Caki2 (cell line): ENCODE measurements at regions not wholly inside any gene's neighbourhood (a gene's known extent, or its start where the extent isn't known, plus 50 kb on each side); places are given as distances from the start of the nearest gene placed in this dataset.
"Not testable (repeated sequence)": the region's sequence is repeated elsewhere in the genome, so short reads cannot be mapped to it uniquely, and the experiment has no call there.

ENCODE experiments used
- DNase-seq: peaks from one replicate; pipeline ENCODE4 v3.0.0-alpha.2; 2015; ENCODE audit warnings: low read depth
- in situ Hi-C: cut with HindIII; loops from 2 replicates; pipeline ENCODE4 v1.10.0; 2016; ENCODE audit warnings: low sequenced_read_pairs, low pct_unique_long_range_greater_than_20kb, mixed read lengths

DNA sequence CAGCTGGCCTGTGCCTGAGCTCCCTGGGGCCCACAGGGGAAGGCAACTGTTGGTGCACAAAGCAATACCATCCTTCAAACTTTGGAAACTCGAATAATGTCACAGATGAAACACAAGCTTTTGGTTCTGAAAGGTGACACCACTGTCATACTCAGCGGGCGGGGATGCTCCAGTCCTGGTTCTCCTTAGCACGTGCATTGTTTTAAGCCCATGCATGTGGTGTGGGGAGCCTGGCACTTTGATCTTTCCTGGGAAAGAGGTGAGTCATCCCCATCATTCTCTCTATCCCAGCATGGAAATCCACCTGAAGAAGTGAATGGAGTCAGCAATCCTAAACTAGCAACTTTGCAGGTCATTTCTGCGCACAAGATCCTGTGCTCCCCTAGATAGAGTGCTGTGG, 119.6 kb downstream of the GLRX3 start:
- in situ Hi-C loops = no loop called here
- DNase-seq = no peak

DNA sequence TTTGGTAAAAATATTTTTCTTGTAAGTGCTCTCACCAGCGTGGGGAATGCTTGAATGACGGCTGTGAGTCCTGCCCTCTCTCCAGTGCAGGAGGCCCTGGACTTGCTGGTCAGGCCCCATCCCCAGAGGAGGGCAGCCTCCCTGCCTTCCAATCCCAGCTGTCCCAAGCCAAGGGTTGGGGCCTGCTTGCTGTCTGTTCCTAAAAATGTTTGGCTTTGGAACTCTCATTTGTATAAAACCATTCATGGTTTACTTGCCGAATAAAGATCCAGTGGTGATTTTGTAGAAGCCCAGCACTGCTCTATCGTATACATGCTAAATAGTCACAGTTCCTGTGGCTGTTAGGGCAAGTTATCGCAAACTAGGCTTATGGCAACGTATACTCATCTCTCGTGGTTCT, 121.7 kb downstream of the GLRX3 start:
- DNase-seq = no peak
- in situ Hi-C loops = no loop called here

DNA sequence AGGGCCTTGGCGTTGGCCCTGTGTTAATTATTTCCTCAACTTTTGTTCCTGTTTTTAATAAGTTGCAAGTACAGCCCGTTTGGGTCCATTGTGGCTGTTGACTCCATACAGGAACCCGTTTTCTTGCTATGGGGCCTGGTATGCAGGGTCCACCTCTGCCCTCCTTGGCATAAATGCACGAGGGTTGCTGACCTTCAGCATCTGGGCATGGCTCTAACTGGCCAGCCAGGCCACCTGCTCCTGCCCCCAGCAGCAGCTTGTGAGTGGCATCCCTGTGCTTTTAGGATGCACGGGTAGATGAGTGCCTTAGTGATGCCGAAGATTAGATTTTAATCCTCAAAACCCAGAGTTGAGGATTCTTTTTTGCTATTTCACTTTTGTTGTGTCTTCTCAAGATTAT, 123.2 kb downstream of the GLRX3 start:
- in situ Hi-C loops = no loop called here
- no peak for DNase-seq

DNA sequence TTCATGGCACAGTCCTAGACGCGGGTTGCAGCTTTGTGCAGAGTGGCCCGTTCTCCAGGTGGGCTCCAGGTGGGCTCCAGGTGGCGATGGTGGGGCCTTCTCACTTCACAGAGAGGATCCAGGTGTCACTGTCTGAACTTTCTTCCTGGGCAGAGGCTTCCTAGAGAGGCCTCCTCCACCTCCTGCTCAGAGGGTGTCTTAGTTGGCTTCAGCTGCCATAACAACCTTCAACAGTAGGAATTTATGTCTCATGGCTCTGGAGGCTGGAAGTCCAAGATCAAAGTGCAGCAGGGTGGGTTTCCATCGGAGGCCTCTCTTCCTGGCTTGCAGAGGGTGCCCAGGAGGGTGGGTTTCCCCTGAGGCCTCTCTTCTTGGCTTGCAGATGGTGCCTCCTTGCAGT, 125.1 kb downstream of the GLRX3 start:
- in situ Hi-C loops = no loop called here
- DNase-seq = no peak

DNA sequence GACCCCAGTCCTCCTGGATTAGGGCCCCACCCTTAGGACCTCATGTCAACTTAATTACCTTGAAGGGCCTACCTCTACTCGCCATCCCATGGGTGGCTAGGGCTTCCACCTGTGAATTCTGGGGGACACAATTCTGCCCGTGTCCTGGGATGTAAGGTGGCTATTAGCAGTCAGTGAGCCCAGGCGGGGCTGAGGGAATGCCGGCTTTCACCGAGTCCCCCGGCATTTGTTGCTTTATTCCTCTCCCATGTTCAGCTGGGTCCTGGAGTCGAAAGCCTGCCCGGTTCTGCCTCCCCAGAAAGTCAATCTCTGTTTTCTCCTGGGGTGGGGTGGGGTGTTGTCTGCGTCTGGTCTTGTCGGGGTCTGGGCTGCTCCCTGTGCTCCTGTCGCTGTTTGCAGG, 125.6 kb downstream of the GLRX3 start:
- in situ Hi-C loops = no loop called here
- no peak for DNase-seq

DNA sequence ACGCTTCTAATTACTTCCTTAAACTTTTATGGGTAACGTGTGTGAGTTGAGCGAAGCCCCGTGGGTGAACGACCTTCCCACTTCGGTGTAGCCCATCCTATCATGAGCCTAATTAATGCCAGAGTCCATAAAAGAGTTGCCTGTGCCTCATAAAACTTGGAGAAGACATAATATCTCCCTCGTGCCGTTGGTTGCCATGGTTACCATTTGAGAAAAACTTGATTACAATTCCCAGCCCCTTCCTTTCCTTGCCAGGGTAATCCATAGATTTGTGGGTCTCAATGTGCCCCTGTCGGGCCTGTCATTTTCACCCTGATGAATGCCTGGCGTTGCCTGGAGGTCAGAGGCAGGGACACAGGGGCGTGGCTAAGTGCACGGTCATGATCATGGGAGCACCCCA, 127.1 kb downstream of the GLRX3 start:
- in situ Hi-C loops = no loop called here
- DNase-seq = no peak

DNA sequence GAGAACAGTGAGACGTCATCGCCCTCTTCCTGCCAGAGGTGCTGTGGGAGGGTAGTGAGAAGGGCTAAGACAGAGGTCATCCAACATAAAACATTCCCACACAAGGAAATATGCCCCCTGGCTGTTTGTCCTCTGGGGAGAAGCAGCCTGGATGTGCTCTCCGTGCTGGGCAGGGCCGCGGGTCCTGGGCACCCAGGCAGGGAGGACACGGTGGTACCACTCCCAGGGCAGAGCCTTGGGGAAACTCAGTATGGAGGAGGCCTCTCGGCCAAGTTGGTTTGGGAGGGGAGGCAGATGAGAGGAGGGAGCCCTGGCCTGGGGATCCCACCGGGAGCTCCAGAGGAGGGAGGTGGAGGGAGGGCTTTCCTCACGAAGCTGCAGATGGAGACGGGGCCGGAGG, 129.4 kb downstream of the GLRX3 start:
- in situ Hi-C loops = no loop called here

DNA sequence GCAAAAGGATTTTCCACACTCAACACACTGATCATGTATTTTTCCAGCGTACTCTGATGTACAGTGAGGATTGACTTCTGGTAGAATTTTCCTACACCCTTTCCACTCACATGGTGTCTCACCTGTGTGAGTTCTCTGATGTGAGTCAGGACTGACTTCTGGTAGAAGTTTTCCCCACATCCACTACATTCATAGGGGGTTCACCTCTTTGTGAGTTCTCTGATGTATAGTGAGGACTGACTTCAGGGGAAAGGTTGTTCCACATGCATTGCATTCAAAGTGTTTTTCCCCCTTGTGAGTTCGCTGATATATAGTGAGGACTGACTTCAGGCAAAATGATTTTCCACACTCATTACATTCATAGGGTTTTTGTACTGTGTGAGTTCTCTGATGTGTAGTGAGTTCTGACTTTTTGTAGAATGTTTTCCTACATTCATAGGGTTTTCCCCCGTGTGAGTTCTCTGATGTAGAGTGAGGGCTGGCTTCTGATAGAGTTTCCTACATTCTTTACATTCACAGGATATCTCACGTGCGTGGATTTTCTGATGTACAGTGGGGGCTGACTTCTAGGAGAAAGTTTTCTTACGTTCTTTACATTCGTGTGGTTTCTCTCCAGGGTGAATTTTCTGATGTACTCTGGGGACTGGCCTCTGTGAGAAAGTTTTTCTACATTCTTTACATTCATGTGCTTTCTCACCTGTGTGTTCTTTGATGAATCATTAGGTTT, 146.5 kb downstream of the GLRX3 start:
- in situ Hi-C loops = no loop called here

More for the DNA sequence above, 129.4 kb downstream of the GLRX3 start:
- DNase-seq = no peak

DNA sequence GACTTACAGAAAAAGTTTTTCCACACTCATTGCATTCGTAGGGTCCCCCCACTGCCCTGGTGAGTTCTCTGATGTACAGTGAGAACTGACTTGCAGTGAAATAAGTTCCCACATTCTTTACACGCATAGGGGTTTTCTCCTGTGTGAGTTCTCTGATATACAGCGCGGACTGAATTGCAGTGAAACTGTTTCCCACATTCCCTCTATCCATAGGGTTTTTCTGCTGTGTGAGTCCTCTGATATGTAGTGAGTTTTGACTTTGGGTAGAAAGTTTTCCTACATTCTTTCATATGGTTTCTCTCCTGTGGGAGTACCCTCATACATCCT, 147.0 kb downstream of the GLRX3 start:
- no peak for DNase-seq
- in situ Hi-C loops = no loop called here

More for the DNA sequence above, 146.5 kb downstream of the GLRX3 start:
- no peak for DNase-seq

DNA sequence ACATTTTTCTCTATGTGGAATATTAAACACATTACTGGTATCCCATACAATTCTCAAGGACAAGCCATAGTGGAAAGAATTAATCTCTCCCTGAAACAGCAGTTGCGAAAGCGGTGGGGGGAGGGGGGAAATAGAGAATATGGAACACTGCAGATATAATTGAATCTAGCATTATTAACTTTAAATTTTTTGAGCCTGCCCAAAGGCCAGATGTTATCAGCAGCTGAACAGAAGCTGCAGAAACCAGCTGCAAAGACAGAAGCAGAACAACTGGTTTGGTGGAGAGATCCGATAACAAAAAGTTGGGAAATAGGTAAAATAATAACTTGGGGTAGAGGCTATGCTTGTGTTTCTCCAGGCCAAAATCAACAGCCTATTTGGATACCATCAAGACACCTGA, 159.6 kb downstream of the GLRX3 start:
- in situ Hi-C loops = not testable (repeated sequence)

DNA sequence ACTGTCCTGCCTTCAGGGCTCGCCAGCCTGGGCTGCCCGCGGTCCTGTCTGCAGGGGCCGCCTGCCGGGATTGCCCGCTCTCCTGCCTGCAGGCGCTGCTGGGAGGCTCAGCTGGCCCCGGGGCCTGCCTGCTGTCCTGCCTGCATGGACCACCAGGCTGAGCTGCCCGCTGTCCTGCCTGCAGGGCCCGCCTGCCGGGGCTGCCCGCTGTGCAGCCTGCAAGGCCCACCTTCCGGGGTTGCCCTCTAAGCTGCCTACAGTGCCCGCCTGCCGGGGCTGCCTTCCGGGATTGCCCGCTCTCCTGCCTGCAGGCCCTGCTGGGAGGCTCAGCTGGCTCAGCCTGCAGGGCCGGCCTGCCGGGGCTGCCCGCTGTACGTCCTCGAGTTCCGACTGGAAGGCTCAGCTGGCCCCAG, 164.4 kb downstream of the GLRX3 start:
- in situ Hi-C loops = no loop called here
- no peak for DNase-seq

More for the DNA sequence above, 159.6 kb downstream of the GLRX3 start:
- DNase-seq = not testable (repeated sequence)

DNA sequence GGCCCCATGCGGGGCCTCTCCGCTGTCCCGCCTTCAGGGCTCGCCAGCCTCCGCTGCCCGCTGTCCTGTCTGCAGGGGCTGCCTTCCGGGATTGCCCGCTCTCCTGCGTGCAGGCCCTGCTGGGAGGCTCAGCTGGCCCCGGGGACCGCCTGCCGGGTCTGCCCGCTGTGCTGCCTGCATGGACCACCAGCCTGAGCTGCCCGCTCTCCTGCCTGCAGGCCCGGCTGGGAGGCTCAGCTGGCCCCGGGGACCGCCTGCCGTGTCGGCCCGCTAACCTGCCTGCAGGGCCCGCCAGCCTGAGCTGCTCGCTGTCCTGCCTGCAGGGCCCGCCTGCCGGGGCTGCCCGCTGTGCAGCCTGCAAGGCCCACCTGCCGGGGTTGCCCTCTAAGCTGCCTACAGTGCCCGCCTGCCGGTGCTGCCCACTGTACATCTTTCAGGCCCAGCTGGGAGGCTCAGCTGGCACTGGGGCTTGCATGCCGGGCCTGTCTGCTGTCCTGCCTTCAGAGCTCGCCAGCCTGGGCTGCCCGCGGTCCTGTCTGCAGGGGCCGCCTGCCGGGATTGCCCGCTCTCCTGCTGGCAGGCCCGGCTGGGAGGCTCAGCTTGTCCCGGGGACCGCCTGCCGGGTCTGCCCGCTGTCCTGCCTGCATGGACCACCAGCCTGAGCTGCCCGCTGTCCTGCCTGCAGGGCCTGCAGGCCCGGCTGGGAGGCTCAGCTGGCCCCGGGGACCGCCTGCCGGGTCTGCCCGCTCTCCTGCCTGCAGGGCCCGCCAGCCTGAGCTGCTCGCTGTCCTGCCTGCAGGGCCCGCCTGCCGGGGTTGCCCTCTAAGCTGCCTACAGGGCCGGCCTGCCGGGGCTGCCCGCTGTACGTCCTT, 165.1 kb downstream of the GLRX3 start:
- in situ Hi-C loops = no loop called here

DNA sequence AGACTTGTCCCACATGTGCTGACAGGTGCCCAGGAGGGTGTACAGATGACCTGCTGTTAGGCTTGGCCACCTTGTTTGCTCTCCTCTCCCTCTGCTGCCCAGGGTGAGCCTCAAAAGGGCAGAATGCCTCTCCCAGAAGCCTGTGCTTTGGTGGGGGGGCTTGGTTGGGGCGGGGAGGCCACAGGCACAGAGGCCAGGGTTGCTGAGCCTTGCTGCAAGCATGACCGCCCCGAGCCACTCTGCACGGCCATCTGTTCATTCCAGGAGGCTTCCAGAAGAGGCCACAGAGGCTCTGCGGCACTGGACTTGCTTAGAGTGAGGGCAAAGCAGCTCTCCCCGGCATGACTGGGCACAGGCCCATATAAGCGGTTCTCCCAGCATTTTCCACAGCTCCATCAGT, 190.8 kb downstream of the GLRX3 start:
- in situ Hi-C loops = no loop called here
- no peak for DNase-seq

More for the DNA sequence above, 165.1 kb downstream of the GLRX3 start:
- no peak for DNase-seq

DNA sequence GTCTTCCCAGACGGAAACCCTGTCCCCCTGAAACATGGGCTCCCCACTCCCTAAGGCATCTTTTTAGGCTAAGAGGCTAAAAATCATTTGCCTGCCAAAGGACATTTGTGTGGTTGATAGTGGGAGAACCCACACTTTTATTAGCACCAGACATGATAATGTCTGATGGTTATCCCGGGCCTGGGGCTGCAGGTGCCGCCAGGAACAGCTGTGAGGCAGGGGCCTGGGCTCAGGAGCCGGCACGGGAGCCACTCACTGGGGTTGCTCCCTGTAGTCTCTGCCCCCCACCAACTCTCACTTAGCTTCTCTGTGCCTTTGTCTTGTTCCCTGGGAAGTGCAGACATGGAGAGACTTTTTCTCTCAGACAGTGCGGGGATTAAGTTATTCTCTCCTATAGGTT, 193.6 kb downstream of the GLRX3 start:
- in situ Hi-C loops = no loop called here
- DNase-seq = no peak

DNA sequence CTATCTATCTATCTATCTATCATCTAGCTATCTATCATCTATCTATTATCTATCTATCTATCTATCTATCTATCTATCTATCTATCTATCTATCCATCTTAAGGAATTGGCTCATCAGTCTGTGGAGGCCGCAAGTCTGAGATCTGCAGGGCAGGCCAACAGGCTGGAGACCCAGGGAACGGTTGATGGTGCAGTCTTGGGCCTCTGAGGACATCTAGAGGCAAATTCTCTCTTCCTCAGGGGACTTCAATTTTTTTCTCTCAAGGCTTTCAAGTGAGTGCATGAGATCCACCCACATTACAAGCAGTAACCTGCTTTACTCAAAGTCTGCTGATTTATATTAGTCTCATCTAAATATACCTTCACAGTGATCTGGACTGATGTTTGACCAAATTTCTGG, 197.0 kb downstream of the GLRX3 start:
- no peak for DNase-seq
- in situ Hi-C loops = no loop called here

DNA sequence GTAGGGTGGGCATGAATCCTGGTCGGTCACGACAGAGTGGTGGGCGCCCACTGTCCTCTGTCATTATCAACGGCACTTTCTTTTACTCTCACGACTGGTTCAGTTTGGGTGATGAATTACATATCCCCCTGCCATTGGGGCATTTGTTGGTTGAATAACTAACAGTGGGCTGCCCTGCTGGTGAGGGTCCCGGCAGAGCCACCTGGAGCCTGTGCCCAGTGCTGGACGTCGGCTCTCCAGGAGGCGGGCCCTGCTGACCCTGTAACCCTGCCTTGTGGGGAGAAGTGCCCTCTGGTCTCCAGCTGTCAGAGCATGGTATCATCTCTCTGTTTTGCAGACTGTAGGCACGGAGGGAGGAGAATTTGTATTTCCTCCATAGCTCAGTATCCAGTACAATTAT, 199.1 kb downstream of the GLRX3 start:
- DNase-seq = no peak
- in situ Hi-C loops = no loop called here

DNA sequence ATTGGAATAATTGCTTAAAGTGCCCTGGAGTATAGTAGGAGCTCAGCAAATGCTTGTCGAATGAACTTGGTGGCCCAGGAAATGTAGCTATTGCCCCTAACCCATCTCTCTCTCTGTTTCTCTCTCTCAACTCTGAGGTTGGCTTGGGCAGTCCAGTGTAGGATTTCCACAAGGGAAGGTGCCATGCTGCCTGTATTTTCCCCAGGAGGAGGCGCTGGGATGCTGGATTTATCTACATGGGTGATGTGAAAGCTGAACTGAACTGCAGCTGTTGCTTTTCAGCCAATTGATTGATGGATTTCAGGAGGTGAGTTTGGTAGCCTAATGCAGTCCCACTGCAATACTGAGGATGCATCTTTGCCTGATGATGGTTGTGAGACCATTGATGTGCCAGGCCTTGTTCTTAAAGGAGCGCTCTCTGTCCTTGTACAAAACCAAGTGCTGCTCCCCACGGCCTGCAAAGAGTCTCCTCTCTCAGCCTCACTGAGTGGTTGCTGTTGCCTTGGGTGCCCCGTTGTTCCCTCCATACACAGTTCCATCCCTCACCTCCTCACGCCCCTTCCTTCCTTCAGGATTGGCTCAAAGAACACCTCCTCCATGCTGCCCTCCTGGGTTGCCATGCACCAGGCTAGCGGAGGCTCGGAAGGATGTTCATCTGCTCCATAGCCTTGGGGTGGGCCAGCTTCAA, 200.6 kb downstream of the GLRX3 start:
- DNase-seq = no peak
- in situ Hi-C loops = no loop called here

DNA sequence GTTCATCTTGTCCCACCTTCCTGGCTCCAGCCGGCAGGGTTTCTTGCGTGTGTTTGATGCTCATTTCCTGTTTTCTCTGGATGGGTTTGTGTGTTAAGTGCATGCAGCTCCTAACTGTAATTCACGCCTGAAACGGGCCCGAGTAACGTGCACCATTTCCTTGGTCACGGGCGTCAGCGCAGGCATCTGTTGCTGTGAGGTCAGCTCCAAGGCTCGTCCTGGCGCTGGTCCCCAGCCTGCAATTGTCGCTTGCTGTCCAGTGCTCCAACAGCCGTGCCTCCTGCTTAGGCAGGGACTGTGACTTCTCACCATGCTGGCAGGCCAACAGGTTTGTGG, 201.1 kb downstream of the GLRX3 start:
- in situ Hi-C loops = no loop called here

More for the DNA sequence above, 201.1 kb downstream of the GLRX3 start:
- no peak for DNase-seq
